Keratinocyte (primary cell): ENCODE measurements at regions not wholly inside any gene's neighbourhood (a gene's known extent, or its start where the extent isn't known, plus 50 kb on each side); places are given as distances from the start of the nearest gene placed in this dataset.

ENCODE experiments used
- DNase-seq: peaks from one replicate; pipeline ENCODE4 v3.0.0-alpha.2; 2011; ENCODE audit warnings: low read depth, missing footprints, low spot score
- FAIRE-seq: peaks from 2 replicates; lab custom pipeline; 2011; peaks lifted over from hg19 to GRCh38; lab: Jason Lieb, UNC
- H2AFZ ChIP-seq: 2 replicates; pipeline ENCODE4 v1.6.0; 2012; ENCODE audit warnings: low read length, control low read depth, inconsistent platforms; ENCODE audit not compliant: control insufficient read depth
- H3K27ac ChIP-seq: 2 replicates; pipeline ENCODE4 v1.5.1; 2011; ENCODE audit warnings: low read length; ENCODE audit not compliant: control insufficient read depth, insufficient read depth
- H3K27me3 ChIP-seq: 3 replicates; pipeline ENCODE4 v1.6.0; 2011; ENCODE audit warnings: low read length; ENCODE audit not compliant: control insufficient read depth, insufficient read depth; ENCODE audit errors: extremely low read depth
- H3K36me3 ChIP-seq, 2 experiments: 2 replicates in 1 of 2; 3 replicates in 1 of 2; pipeline ENCODE4 v1.5.1; 2011; ENCODE audit warnings: low read length in 2 of 2, mild to moderate bottlenecking in 1 of 2; ENCODE audit not compliant: control insufficient read depth in 2 of 2, insufficient read depth in 2 of 2; ENCODE audit errors: extremely low read depth in 1 of 2
- H3K4me1 ChIP-seq: 3 replicates; pipeline ENCODE4 v1.5.1; 2011; ENCODE audit warnings: low read length; ENCODE audit not compliant: control insufficient read depth, insufficient read depth; ENCODE audit errors: extremely low read depth
- H3K4me2 ChIP-seq: 3 replicates; pipeline ENCODE4 v1.6.0; 2011; ENCODE audit warnings: low read depth, low read length; ENCODE audit not compliant: control insufficient read depth, insufficient read depth; ENCODE audit errors: extremely low read depth
- H3K4me3 ChIP-seq, 3 experiments: fragments of 200-600 bp in 1 of 3; sonication (generic) in 1 of 3; 2 replicates in 2 of 3; 3 replicates in 1 of 3; pipeline ENCODE4 v1.5.1; 2011 to 2016; ENCODE audit warnings: low read length in 3 of 3, mild to moderate bottlenecking in 3 of 3, control low read depth in 2 of 3, inconsistent platforms in 1 of 3, low read depth in 1 of 3, mixed read lengths in 1 of 3, mixed run types in 1 of 3, moderate library complexity in 1 of 3; ENCODE audit not compliant: control insufficient read depth in 2 of 3, insufficient read depth in 2 of 3; ENCODE audit errors: extremely low read depth in 1 of 3
- H3K79me2 ChIP-seq: 2 replicates; pipeline ENCODE4 v1.6.0; 2012; ENCODE audit warnings: low read length; ENCODE audit not compliant: control insufficient read depth, insufficient read depth
- H3K9ac ChIP-seq: 3 replicates; pipeline ENCODE4 v1.6.0; 2011; ENCODE audit warnings: low read length; ENCODE audit not compliant: control insufficient read depth, insufficient read depth; ENCODE audit errors: extremely low read depth
- H3K9me1 ChIP-seq: 3 replicates; pipeline ENCODE4 v1.6.0; 2011; ENCODE audit warnings: low read length; ENCODE audit not compliant: control insufficient read depth, insufficient read depth; ENCODE audit errors: extremely low read depth
- H3K9me3 ChIP-seq: 2 replicates; pipeline ENCODE4 v1.5.1; 2012; ENCODE audit warnings: low read depth, low read length; ENCODE audit not compliant: control insufficient read depth
- H4K20me1 ChIP-seq: 3 replicates; pipeline ENCODE4 v1.6.0; 2011; ENCODE audit warnings: low read length; ENCODE audit not compliant: control insufficient read depth, insufficient read depth; ENCODE audit errors: extremely low read depth
- EZH2 ChIP-seq: IDR thresholded peaks from one replicate; pipeline ENCODE4 v1.6.1; 2012; ENCODE audit warnings: inconsistent platforms, mild to moderate bottlenecking, low read length, moderate library complexity
- dilution Hi-C: fragments of 300-500 bp; cut with MboI; formaldehyde crosslinking; loops from one replicate; pipeline ENCODE4 v1.7.0; 2020; ENCODE audit warnings: low sequenced_read_pairs; ENCODE audit not compliant: extremely low pct_ligation_motif_present
- TF ChIP-seq, protein P1 (sequence below), 3 experiments: IDR thresholded peaks in 1 of 3; conservative IDR thresholded peaks in 1 of 3; optimal IDR thresholded peaks in 1 of 3; 2 replicates in 2 of 3; 3 replicates in 1 of 3; pipeline versions ENCODE3 to v1.5.1; 2011; ENCODE audit warnings: low read length in 3 of 3, mild to moderate bottlenecking in 3 of 3, moderate library complexity in 2 of 3, control low read depth in 1 of 3, inconsistent platforms in 1 of 3; ENCODE audit not compliant: insufficient read depth in 2 of 3; ENCODE audit errors: extremely low read depth in 1 of 3

DNA sequence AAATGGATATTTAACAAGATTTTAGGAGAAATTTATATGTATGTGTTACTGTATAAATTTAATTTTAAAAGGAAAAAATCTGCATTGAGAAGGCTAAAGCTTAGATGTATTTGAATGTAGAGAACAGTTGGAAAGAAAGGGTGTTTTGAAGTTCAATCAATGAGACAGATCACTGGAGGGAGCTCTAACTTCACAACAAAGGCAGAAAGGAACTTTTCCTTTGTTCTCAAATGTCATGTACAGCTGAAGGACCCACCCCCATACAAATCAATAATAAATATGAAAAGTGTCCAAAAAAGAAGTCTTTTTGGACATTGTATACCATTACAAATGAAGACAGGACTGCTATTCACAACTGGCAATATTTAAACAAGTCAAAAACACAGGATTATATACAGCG is 403.4 kb downstream of the DNAJB9 start:
- no peak overlapping the region for H2AFZ ChIP-seq
- no peak overlapping the region for H3K4me2 ChIP-seq
- no peaks in the 10 kb centered on the region for H4K20me1 ChIP-seq
- dilution Hi-C loops, result no loop called here
- H3K4me3 ChIP-seq, result no peak overlapping the region
- no peak overlapping the region for H3K9ac ChIP-seq
- no peaks in the 10 kb centered on the region for H3K79me2 ChIP-seq
- TF ChIP-seq EZH2, result no peak
- TF ChIP-seq, protein P1, sequence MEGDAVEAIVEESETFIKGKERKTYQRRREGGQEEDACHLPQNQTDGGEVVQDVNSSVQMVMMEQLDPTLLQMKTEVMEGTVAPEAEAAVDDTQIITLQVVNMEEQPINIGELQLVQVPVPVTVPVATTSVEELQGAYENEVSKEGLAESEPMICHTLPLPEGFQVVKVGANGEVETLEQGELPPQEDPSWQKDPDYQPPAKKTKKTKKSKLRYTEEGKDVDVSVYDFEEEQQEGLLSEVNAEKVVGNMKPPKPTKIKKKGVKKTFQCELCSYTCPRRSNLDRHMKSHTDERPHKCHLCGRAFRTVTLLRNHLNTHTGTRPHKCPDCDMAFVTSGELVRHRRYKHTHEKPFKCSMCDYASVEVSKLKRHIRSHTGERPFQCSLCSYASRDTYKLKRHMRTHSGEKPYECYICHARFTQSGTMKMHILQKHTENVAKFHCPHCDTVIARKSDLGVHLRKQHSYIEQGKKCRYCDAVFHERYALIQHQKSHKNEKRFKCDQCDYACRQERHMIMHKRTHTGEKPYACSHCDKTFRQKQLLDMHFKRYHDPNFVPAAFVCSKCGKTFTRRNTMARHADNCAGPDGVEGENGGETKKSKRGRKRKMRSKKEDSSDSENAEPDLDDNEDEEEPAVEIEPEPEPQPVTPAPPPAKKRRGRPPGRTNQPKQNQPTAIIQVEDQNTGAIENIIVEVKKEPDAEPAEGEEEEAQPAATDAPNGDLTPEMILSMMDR (optimal IDR thresholded peaks at IDR 0.05 in 1 of 3, IDR thresholded peaks at IDR 0.05 in 1 of 3, conservative IDR thresholded peaks at IDR 0.05 in 1 of 3; ENCODE audit: extremely low read depth in 1 of 3, insufficient read depth in 2 of 3, low read length in 3 of 3), result no peak
- no peak for FAIRE-seq
- no peaks in the 10 kb centered on the region for H3K9me1 ChIP-seq
- H3K27ac ChIP-seq, result no peak overlapping the region
- no peaks in the 10 kb centered on the region for H3K4me1 ChIP-seq
- H3K27me3 ChIP-seq, result no peaks in the 10 kb centered on the region
- no peaks in the 10 kb centered on the region for H3K9me3 ChIP-seq
- no peaks in the 10 kb centered on the region for H3K36me3 ChIP-seq
- no peak for DNase-seq

- Histone ChIP-seq H2AFZ (no peak overlapping the region), H3K4me3 (no peak overlapping the region), H3K4me2 (no peak overlapping the region), H3K9me1 (no peaks in the 10 kb centered on the region), H3K27ac (no peak overlapping the region), H3K4me1 (no peaks in the 10 kb centered on the region), H3K27me3 (no peaks in the 10 kb centered on the region), H3K36me3 (no peaks in the 10 kb centered on the region), H4K20me1 (no peaks in the 10 kb centered on the region), H3K9ac (no peak overlapping the region), H3K79me2 (no peaks in the 10 kb centered on the region), H3K9me3 (no peaks in the 10 kb centered on the region)
- FAIRE-seq, result no peak
- no peak for TF ChIP-seq EZH2
- TF ChIP-seq, protein P1 (optimal IDR thresholded peaks at IDR 0.05 in 1 of 3, IDR thresholded peaks at IDR 0.05 in 1 of 3, conservative IDR thresholded peaks at IDR 0.05 in 1 of 3; ENCODE audit: extremely low read depth in 1 of 3, insufficient read depth in 2 of 3, low read length in 3 of 3), result no peak
- dilution Hi-C loops, result no loop called here
- no peak for DNase-seq
Observed at GRCh38 chr7:108974641-108975040, 405.0 kb downstream of the DNAJB9 start.
